WI38 (cell line): ENCODE measurements at regions not wholly inside any gene's neighbourhood (a gene's known extent, or its start where the extent isn't known, plus 50 kb on each side); places are given as distances from the start of the nearest gene placed in this dataset.

Experiments used
- H3K4me3 ChIP-seq: 2 replicates; pipeline ENCODE4 v1.5.1; 2011; ENCODE audit warnings: low read depth, mild to moderate bottlenecking, control low read depth, low read length
- TF ChIP-seq, protein P1 (sequence below): IDR thresholded peaks from 2 replicates; pipeline ENCODE4 v1.5.1; 2012; ENCODE audit warnings: low read depth, mild to moderate bottlenecking, control low read depth, low read length

DNA sequence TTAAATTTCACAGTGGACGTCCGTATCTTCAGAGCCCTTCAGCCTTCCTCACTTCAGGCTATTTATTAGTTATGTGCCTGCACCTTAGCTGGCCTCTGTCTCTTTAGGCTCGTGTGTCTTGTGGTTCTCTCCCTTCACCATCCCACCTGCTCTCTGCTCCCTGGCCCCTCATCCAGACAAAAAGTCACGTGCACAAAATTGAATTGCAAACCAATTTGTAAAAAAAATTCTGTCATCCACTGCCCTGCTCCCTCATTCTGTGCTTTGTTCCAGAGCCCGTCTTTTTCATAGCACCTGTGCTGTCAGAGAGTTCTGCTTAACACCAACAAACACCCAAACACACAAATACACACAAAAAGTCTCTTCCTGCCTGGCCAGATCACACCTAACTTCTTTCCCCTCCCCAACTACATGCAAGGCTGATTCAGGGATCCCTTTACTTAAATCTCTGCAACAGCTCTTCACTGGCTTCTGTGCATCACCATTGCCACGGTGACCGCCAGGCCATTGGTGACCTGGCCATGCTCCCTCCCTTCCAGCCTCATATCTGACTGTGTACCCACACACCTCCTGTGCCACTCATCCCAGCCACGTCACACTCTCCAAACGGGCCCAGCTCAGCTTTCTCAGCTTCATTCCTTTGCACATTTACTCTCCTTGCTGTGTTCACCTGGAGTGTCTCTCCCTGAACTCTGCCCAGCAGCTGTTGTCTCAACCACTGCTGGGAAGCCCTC, 205.7 kb downstream of the TTC8 start:
- TF ChIP-seq, protein P1, sequence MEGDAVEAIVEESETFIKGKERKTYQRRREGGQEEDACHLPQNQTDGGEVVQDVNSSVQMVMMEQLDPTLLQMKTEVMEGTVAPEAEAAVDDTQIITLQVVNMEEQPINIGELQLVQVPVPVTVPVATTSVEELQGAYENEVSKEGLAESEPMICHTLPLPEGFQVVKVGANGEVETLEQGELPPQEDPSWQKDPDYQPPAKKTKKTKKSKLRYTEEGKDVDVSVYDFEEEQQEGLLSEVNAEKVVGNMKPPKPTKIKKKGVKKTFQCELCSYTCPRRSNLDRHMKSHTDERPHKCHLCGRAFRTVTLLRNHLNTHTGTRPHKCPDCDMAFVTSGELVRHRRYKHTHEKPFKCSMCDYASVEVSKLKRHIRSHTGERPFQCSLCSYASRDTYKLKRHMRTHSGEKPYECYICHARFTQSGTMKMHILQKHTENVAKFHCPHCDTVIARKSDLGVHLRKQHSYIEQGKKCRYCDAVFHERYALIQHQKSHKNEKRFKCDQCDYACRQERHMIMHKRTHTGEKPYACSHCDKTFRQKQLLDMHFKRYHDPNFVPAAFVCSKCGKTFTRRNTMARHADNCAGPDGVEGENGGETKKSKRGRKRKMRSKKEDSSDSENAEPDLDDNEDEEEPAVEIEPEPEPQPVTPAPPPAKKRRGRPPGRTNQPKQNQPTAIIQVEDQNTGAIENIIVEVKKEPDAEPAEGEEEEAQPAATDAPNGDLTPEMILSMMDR = no peak
- H3K4me3 ChIP-seq = no peak overlapping the region

DNA sequence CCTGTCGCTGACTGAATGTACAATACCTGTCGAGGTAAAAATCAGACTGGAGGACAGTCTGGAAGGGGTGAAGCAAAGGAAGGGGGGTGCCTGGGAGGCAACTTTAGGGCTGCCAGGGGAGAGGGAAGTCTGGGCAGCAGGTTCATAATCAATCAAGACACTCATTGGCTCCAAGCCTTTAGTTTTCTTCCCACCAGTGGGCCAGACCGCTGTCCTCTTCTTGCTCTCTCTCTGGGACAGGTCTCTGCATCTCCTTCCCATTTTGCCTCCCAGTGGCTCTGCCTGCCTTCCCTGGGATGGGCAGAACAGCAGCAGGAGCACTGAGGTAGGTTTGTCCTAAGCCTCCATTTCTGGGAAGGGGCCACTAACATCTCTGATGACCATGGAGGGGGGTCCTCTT, 206.5 kb downstream of the TTC8 start:
- H3K4me3 ChIP-seq = no peak overlapping the region
- TF ChIP-seq, protein P1 = no peak

DNA sequence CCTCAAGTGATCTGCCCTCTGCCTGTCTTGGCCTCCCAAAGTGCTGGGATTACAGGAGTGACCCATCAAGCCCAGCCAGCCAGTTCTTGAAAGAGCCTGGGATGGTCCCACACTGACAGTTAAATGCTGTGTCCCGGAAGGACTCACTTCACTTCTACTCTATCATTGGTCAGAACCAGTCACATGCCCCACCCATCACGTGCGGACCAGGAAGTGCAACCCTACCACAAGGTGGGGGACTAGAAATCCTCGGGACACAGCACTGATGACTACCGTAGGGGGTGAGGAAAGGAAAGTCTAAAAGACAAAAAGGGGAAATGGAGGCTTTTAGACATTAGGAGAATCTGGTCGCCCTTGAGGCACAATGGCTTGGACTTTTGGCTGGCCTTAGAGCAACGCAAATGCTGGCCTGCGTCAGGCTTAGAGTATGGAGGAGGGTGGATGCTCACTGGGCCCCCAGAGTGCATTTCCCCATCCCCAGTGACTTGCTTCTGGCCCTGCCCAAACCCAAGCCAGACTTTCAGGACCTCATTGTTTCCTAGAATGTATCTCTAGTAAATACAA, 207.7 kb downstream of the TTC8 start:
- H3K4me3 ChIP-seq = no peak overlapping the region
- TF ChIP-seq, protein P1 = no peak

DNA sequence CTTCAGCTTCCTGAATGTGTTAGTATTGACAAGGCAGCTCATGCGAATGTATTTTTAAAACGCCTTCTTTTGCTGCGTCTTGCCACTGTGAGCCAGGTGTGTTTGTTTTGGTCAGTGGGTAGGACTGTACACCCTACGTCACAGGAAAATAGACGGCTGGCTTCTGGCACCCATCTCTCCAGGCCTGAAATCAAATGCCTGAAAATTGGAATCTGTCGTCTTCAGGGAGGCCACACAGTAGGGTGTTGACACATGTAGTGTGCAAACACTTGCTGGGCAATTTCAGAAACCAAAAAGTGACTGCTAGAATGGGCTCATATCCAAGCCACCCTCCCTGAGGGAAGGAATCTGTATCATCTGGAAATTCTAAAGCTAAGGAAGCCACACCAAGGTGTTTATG, 209.3 kb downstream of the TTC8 start:
- TF ChIP-seq, protein P1 = no peak
- no peak overlapping the region for H3K4me3 ChIP-seq

DNA sequence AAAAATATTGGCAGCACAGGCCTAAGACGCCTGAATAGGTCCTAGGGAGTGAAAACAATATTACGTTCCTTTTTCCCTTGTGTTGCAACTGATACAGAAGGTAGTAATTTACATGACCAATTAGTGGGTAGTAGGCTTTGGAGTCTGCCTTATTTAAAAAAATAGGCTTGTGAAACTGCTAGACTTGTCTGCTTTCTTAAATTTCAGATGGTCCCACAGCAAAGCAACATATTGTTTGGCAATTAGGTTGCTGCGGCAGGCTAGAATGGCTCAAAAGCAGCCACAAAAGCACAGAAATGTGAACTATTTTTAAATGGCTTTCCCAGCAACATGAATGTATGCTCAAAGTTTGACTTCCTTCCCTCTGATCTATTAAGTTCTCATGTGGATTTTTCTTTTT, 211.9 kb downstream of the TTC8 start:
- no peak overlapping the region for H3K4me3 ChIP-seq
- TF ChIP-seq, protein P1 = no peak

DNA sequence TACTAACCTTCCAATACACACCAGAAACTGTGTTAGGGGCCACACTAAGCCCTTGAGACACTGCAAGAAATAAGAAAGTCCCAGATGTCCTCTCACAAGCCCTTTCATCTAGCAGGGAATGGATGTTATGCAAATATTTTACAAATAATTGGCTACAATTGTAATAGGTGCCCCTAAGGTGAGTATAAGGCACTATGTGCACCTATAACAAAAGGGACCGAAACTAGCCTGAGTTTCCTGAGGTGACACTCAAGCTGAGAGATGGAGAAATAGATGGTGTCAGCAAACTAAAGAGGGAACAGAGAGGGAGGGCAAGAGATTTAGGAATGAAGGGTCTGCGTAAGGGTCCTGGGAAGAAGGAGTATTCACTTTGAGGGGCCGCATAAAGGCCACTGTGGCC, 212.6 kb downstream of the TTC8 start:
- TF ChIP-seq, protein P1 = no peak
- no peak overlapping the region for H3K4me3 ChIP-seq

DNA sequence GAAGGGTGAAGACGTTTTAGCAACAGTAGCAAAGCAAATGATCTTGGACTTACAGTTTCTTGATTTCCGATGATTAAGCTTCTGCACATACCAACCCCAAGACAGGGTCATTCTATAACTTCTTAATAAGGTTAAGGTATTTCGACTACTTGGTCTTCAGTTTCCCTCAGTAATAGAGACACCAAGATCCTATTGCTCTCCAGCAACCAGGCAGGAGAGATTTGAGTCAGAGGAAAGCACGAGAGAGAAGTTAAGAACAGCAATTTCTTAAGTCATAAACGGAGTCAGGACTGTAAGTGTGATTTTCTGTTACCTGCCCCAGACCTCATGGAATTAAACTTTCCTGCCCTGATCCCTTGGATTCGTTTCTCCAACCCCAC, 215.6 kb downstream of the TTC8 start:
- TF ChIP-seq, protein P1 = no peak
- H3K4me3 ChIP-seq = no peak overlapping the region; the same call in 1 of the 2 replicates
